MM.1S (cell line): ENCODE measurements at regions not wholly inside any gene's neighbourhood (a gene's known extent, or its start where the extent isn't known, plus 50 kb on each side); places are given as distances from the start of the nearest gene placed in this dataset.

ENCODE experiments used
- DNase-seq: peaks from one replicate; pipeline ENCODE4 v3.0.0-alpha.2; 2015
- H2AFZ ChIP-seq: fragments of 300-600 bp; sonication (generic); 2 replicates; pipeline ENCODE4 v1.6.0; 2016; ENCODE audit warnings: antibody characterized with exemption, low read length
- H3F3A ChIP-seq: fragments of 300-600 bp; sonication (generic); 2 replicates; pipeline ENCODE4 v1.6.1; 2016; ENCODE audit warnings: mild to moderate bottlenecking, antibody characterized with exemption, low read length, moderate library complexity, mixed read lengths; ENCODE audit not compliant: insufficient read depth
- H3K27ac ChIP-seq: fragments of 300-600 bp; sonication (generic); 2 replicates; pipeline ENCODE4 v1.5.1; 2016; ENCODE audit warnings: mild to moderate bottlenecking, low read length
- H3K27me3 ChIP-seq: fragments of 300-600 bp; sonication (generic); replicated peaks from 2 replicates; pipeline ENCODE4 v1.6.0; 2016; ENCODE audit warnings: low read length; ENCODE audit not compliant: insufficient read depth
- H3K36me3 ChIP-seq: fragments of 300-600 bp; sonication (generic); replicated peaks from 2 replicates; pipeline ENCODE4 v1.6.1; 2016; ENCODE audit warnings: mild to moderate bottlenecking, low read length, mixed read lengths; ENCODE audit not compliant: insufficient read depth
- H3K4me1 ChIP-seq: fragments of 300-600 bp; sonication (generic); 2 replicates; pipeline ENCODE4 v1.6.1; 2016; ENCODE audit warnings: low read length, mixed read lengths
- H3K4me2 ChIP-seq: fragments of 300-600 bp; sonication (generic); 2 replicates; pipeline ENCODE4 v1.6.0; 2016; ENCODE audit warnings: low read depth, low read length
- H3K4me3 ChIP-seq: fragments of 300-600 bp; sonication (generic); 2 replicates; pipeline ENCODE4 v1.5.1; 2016; ENCODE audit warnings: low read length, mixed read lengths
- H3K79me2 ChIP-seq: fragments of 300-600 bp; sonication (generic); 2 replicates; pipeline ENCODE4 v1.6.1; 2016; ENCODE audit warnings: mixed run types, low read length, mixed read lengths
- H3K9ac ChIP-seq: fragments of 300-600 bp; sonication (generic); 2 replicates; pipeline ENCODE4 v1.6.1; 2016; ENCODE audit warnings: low read length, mixed read lengths
- H3K9me2 ChIP-seq: fragments of 300-600 bp; sonication (generic); replicated peaks from 2 replicates; pipeline ENCODE4 v1.6.1; 2016; ENCODE audit warnings: mild to moderate bottlenecking, low read length, mixed read lengths; ENCODE audit not compliant: insufficient read depth
- H3K9me3 ChIP-seq: fragments of 300-600 bp; sonication (generic); replicated peaks from 2 replicates; pipeline ENCODE4 v1.6.1; 2016; ENCODE audit warnings: mild to moderate bottlenecking, low read length, mixed read lengths; ENCODE audit not compliant: insufficient read depth
- H4K20me1 ChIP-seq: fragments of 300-600 bp; sonication (generic); 2 replicates; pipeline ENCODE4 v1.6.1; 2016; ENCODE audit warnings: mild to moderate bottlenecking, low read length, moderate library complexity, mixed read lengths; ENCODE audit not compliant: insufficient read depth
- EZH2 ChIP-seq: fragments of 300-600 bp; sonication (generic); optimal IDR thresholded peaks from 2 replicates; pipeline ENCODE3; 2017; ENCODE audit warnings: low read depth, mild to moderate bottlenecking, antibody characterized with exemption, low read length, mixed read lengths
- EZH2phosphoT487 ChIP-seq: fragments of 300-600 bp; sonication (generic); IDR thresholded peaks from 2 replicates; pipeline ENCODE4 v1.6.1; 2018; ENCODE audit warnings: antibody characterized with exemption, low read length
- TF ChIP-seq, protein P1 (sequence below): fragments of 300-600 bp; sonication (generic); IDR thresholded peaks from 2 replicates; pipeline ENCODE4 v1.5.1; 2016; ENCODE audit warnings: antibody characterized with exemption, low read length, mixed read lengths

GRCh38 chr4:137312257-137312656 is 220.0 kb downstream of the PCDH18 start:
- DNase-seq: no peak

DNA sequence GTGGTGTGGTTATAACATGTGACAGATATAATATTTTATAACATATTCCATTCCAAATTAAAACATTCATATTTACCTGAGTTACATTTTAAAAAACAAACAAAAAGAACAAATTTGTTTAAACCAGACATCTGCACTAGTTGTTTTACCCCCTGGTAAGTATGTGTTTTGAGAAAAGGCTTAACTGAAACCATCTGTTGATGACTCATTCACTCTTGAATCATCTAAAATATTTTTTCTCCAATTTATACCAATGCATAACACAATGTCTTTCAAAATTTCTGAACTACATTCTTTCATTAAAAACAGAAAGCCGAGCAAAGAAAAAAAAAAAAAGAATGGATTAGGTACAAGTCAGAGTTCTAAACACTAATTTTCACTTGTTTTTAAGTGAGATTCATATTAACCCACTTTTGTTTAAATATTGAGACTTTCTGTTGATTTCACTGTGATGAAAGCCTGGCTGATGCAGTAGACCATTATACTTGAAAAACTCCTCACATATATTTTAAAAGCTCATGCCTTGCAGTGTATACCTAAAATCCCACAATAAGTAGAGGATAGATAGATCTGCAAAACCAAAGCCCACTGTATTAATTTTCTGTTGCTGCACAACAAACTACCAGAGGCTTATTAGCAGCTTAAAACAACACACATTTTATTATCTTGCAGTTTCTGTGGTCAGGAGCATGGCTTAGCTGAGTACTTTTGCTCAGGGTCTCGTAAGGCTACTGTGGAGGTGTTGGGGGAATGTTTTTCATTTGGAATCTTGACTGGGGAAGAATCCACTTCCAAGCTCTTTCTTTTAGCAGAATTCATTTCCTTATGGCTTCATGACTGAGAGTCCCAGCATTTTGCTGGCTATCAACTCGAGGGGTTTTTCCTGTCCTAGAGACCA is 221.5 kb downstream of the PCDH18 start:
- H3K4me3 ChIP-seq: no peak overlapping the region
- no peaks in the 10 kb centered on the region for H4K20me1 ChIP-seq
- no peak overlapping the region for H3K4me2 ChIP-seq
- no peaks in the 10 kb centered on the region for H3K36me3 ChIP-seq
- no peak overlapping the region for H2AFZ ChIP-seq
- DNase-seq: no peak
- TF ChIP-seq EZH2 (no peak), EZH2phosphoT487 (no peak)
- TF ChIP-seq, protein P1, sequence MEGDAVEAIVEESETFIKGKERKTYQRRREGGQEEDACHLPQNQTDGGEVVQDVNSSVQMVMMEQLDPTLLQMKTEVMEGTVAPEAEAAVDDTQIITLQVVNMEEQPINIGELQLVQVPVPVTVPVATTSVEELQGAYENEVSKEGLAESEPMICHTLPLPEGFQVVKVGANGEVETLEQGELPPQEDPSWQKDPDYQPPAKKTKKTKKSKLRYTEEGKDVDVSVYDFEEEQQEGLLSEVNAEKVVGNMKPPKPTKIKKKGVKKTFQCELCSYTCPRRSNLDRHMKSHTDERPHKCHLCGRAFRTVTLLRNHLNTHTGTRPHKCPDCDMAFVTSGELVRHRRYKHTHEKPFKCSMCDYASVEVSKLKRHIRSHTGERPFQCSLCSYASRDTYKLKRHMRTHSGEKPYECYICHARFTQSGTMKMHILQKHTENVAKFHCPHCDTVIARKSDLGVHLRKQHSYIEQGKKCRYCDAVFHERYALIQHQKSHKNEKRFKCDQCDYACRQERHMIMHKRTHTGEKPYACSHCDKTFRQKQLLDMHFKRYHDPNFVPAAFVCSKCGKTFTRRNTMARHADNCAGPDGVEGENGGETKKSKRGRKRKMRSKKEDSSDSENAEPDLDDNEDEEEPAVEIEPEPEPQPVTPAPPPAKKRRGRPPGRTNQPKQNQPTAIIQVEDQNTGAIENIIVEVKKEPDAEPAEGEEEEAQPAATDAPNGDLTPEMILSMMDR: no peak
- no peaks in the 10 kb centered on the region for H3K79me2 ChIP-seq
- H3K27me3 ChIP-seq: no peaks in the 10 kb centered on the region
- H3K9me3 ChIP-seq: no peaks in the 10 kb centered on the region
- H3F3A ChIP-seq: no peaks in the 10 kb centered on the region
- no peak overlapping the region; the same call in 1 of the 2 replicates for H3K27ac ChIP-seq
- no peaks in the 10 kb centered on the region for H3K9me2 ChIP-seq
- no peak overlapping the region for H3K9ac ChIP-seq
- H3K4me1 ChIP-seq: peaks cover 11% of the 10 kb centered on the region

More at GRCh38 chr4:137312257-137312656, 220.0 kb downstream of the PCDH18 start:
- Histone ChIP-seq H3K27me3 (no peaks in the 10 kb centered on the region), H4K20me1 (no peaks in the 10 kb centered on the region), H3K9me2 (no peaks in the 10 kb centered on the region), H3K4me1 (peaks cover 11% of the 10 kb centered on the region), H3K4me2 (no peak overlapping the region), H3K79me2 (no peaks in the 10 kb centered on the region), H2AFZ (no peak overlapping the region), H3K27ac (no peak overlapping the region), H3K4me3 (no peak overlapping the region), H3K9ac (no peak overlapping the region), H3K36me3 (no peaks in the 10 kb centered on the region), H3F3A (no peaks in the 10 kb centered on the region), H3K9me3 (no peaks in the 10 kb centered on the region)
- TF ChIP-seq, protein P1: no peak
- TF ChIP-seq EZH2phosphoT487: no peak
- no peak for TF ChIP-seq EZH2

- Histone ChIP-seq H3K4me2 (no peak overlapping the region), H3K4me1 (peaks cover 11% of the 10 kb centered on the region), H3K9ac (no peak overlapping the region)
These were observed 222.1 kb downstream of the PCDH18 start for GRCh38 chr4:137310166-137310565.

More at GRCh38 chr4:137310166-137310565, 222.1 kb downstream of the PCDH18 start:
- Histone ChIP-seq H3K9me2 (no peaks in the 10 kb centered on the region), H4K20me1 (no peaks in the 10 kb centered on the region), H3K36me3 (no peaks in the 10 kb centered on the region), H2AFZ (no peak overlapping the region), H3K79me2 (no peaks in the 10 kb centered on the region), H3K4me3 (no peak overlapping the region), H3F3A (no peaks in the 10 kb centered on the region), H3K27ac (no peak overlapping the region), H3K9me3 (no peaks in the 10 kb centered on the region), H3K27me3 (no peaks in the 10 kb centered on the region)
- TF ChIP-seq, protein P1: no peak
- TF ChIP-seq EZH2phosphoT487 (no peak), EZH2 (no peak)
- no peak for DNase-seq
